Heart right ventricle (tissue), 16 donors: ENCODE measurements at regions not wholly inside any gene's neighbourhood (a gene's known extent, or its start where the extent isn't known, plus 50 kb on each side); places are given as distances from the start of the nearest gene placed in this dataset.

Experiments
- ATAC-seq, 8 donors: fragments of 200-7000 bp; cut with Tn5 transposase; one replicate each; pipeline ENCODE4 v1.9.1; 2020; ENCODE audit warnings: mild to moderate bottlenecking in 8 of 8, moderate library complexity in 8 of 8, moderate number of reproducible peaks in 1 of 8
- DNase-seq, 2 donors: peaks; one replicate each; pipeline ENCODE4 v3.0.0-alpha.2; 2020
- H3K27ac ChIP-seq, 10 donors: fragments of 200-600 bp; sonication (generic) in 2 of 10; one replicate each; pipeline versions ENCODE4 v1.5.0 to v1.8.0; 2020 to 2022; ENCODE audit warnings: mild to moderate bottlenecking in 3 of 10
- H3K27me3 ChIP-seq, 7 donors: fragments of 200-600 bp; one replicate each; pipeline ENCODE4 v1.8.0; 2021 to 2022; ENCODE audit warnings: mild to moderate bottlenecking in 2 of 7
- H3K36me3 ChIP-seq, 9 donors: fragments of 200-600 bp; sonication (generic) in 1 of 9; one replicate each; pipeline versions ENCODE4 v1.5.0 to v1.8.0; 2020 to 2022; ENCODE audit warnings: mild to moderate bottlenecking in 2 of 9
- H3K4me1 ChIP-seq, 9 donors: fragments of 200-600 bp; sonication (generic) in 1 of 9; one replicate each; pipeline versions ENCODE4 v1.5.0 to v1.8.0; 2020 to 2022; ENCODE audit warnings: mild to moderate bottlenecking in 4 of 9
- H3K4me3 ChIP-seq, 10 donors: fragments of 200-600 bp; sonication (generic) in 2 of 10; one replicate each; pipeline versions ENCODE4 v1.5.0 to v1.8.0; 2020 to 2022; ENCODE audit warnings: mild to moderate bottlenecking in 7 of 10, moderate library complexity in 2 of 10
- H3K9me3 ChIP-seq, 11 donors: fragments of 200-600 bp in 10 of 11; sonication (generic) in 2 of 11; one replicate each; pipeline versions ENCODE4 v1.5.0 to v1.8.0; 2013 to 2022; ENCODE audit warnings: mild to moderate bottlenecking in 2 of 11, control low read depth in 1 of 11, moderate library complexity in 1 of 11
- WGBS, 2 donors: extraction: QIAGEN DNeasy Blood & Tissue Kit; methylation state at CpG; one replicate each; pipeline ENCODE4 v1.1.7; 2013; ENCODE audit warnings: inconsistent platforms in 1 of 2; 5-methylcytosine and 5-hydroxymethylcytosine counted together
- intact Hi-C, 10 donors: fragments of 100-400 bp; cut with DNase I; formaldehyde crosslinking; loops; one replicate each; pipeline versions ENCODE4 v1.11.1 to v1.14.2; 2022
- TF ChIP-seq, protein P1 (sequence below), 9 donors: fragments of 200-600 bp; sonication (generic) in 2 of 9; IDR thresholded peaks; one replicate each; pipeline versions ENCODE4 v1.5.0 to v1.8.0; 2021 to 2022; ENCODE audit warnings: antibody characterized with exemption in 9 of 9, mild to moderate bottlenecking in 5 of 9, moderate library complexity in 1 of 9
- donor health status: Arrhythmogenic right ventricular cardiomyopathy.
- donor health status: ischemic (EF 13 %, LVEDD 7.1; RV severe dilation, severe dysfunction).
- donor health status: healthy with polysubstance abuse.
- donor health status: DM: no; HTN: yes; CAD: no.
- donor health status: DM: no; HTN: no; CAD: no.
- donor health status: ischemic (EF 25% LVEDD 6.9; RV normal size, moderate dysfunction).
- donor health status: ischemic (EF 25% LVEDD 5.7; RV mildly dilated, moderate dysfunction).
- donor health status: healthy.
- donor health status: DM: yes; HTN: yes; CAD: no.
- donor health status: Ischemic cardiomyopathy.
- donor health status: ischemic (EF 35%, LVEDD 5.7; RV mildly dilated, moderate dysfunction).
- donor health status: nonischemic (EF 11% LVEDD 7.7; RV severe dilation, severe dysfunction).
- donor health status: DM: yes; HTN: yes; CAD: no.
- donor health status: PGD.
- donor health status: ischemic (EF 29% LVEDD 5.4; RV normal size, mild dysfunction).
- donor health status: nonischemic (EF 23%, LVEDD 6.1; RV moderate dilation, normal function).

DNA sequence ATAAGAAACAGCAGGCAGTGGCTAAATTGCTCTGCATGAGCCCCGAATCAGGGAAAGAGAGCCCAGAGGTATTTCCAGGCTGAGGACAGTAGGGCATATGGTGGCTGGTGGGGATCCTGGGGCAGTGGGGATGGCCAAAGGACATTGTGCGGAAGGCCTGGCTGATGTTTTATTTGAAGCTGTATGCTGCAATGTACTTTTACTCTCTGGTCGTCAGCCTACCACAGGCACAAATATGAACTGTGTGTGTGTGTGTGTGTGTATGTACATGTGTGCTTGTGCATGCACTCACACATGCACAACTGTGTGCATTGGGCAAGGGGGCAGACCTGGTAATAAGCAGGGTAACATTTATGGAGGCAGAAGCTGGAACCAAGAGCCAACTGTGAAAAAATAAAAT, 74.7 kb upstream of the GZMB start:
- ATAC-seq (no peak), DNase-seq (no peak)
- Histone ChIP-seq H3K9me3 (no peaks in the 10 kb centered on the region), H3K27me3 (no peaks in the 10 kb centered on the region), H3K4me1 (peaks cover 0 to 5% (median 0%) of the 10 kb centered on the region in 9 donors), H3K27ac (no peak overlapping the region), H3K4me3 (no peak overlapping the region), H3K36me3 (no peaks in the 10 kb centered on the region)
- TF ChIP-seq, protein P1, sequence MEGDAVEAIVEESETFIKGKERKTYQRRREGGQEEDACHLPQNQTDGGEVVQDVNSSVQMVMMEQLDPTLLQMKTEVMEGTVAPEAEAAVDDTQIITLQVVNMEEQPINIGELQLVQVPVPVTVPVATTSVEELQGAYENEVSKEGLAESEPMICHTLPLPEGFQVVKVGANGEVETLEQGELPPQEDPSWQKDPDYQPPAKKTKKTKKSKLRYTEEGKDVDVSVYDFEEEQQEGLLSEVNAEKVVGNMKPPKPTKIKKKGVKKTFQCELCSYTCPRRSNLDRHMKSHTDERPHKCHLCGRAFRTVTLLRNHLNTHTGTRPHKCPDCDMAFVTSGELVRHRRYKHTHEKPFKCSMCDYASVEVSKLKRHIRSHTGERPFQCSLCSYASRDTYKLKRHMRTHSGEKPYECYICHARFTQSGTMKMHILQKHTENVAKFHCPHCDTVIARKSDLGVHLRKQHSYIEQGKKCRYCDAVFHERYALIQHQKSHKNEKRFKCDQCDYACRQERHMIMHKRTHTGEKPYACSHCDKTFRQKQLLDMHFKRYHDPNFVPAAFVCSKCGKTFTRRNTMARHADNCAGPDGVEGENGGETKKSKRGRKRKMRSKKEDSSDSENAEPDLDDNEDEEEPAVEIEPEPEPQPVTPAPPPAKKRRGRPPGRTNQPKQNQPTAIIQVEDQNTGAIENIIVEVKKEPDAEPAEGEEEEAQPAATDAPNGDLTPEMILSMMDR (IDR thresholded peaks at IDR 0.05), result no peak
- 82 to 90% methylated on average over 3 of the region's 3 CpGs for WGBS, 2 donors
- intact Hi-C loops, result loop anchor here in 2 of 10 donors (10.0 kb wide), 1 partner anchor 696 kb away; no protein-coding TSS in a partner anchor

DNA sequence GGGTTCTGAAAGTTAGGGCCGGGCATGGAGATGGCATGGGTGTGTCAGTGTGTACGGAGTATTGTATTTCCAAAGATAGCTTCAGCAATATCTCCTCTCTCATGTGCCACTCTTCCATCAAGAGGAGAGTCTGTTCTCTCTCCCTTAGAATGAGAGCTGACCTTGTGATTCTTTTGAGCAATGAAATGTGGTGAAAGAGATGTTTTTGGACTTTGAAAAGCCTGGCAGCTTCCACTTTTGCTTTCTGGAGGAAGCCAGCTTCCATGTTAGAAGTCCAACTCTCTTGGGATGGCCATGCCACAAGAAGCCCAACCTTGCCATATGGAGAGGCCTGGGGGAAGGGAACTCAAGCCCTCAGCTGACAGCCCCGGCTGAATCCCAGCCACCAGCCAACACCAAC, 72.4 kb upstream of the GZMB start:
- intact Hi-C loops, result loop anchor here in 2 of 10 donors (10.0 kb wide), 1 partner anchor 698 kb away; no protein-coding TSS in a partner anchor
- 76 to 77% methylated on average over 3 of the region's 3 CpGs for WGBS, 2 donors
- H3K36me3 ChIP-seq, result no peaks in the 10 kb centered on the region
- no peaks in the 10 kb centered on the region for H3K27me3 ChIP-seq
- no peak overlapping the region for H3K4me3 ChIP-seq
- H3K4me1 ChIP-seq, result peaks cover 0 to 5% (median 0%) of the 10 kb centered on the region in 9 donors
- TF ChIP-seq, protein P1 (IDR thresholded peaks at IDR 0.05), result no peak
- no peak overlapping the region for H3K27ac ChIP-seq
- no peak for DNase-seq
- H3K9me3 ChIP-seq, result no peaks in the 10 kb centered on the region
- ATAC-seq, result no peak

DNA sequence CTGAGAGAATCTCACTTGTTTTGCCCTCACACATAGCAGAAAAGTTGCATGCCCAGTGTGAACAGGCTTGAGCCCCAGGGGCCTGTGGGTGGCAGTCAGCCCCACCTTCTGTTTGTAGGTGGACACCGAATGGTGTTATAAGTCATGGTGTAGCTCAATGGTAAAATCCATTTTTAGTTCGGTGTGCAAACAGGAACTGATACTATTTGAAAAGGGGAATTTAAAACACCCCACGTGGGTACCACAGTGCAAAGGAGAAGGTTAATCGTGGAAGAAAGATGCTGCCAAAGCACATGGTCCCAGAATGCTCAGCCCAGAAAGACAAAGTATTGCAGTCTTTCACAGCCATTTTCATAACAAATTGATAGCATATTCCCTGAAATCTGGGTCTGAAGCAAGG, 71.8 kb upstream of the GZMB start:
- TF ChIP-seq, protein P1 (IDR thresholded peaks at IDR 0.05), result no peak
- ATAC-seq, result no peak
- intact Hi-C loops, result loop anchor here in 2 of 10 donors (10.0 kb wide), 1 partner anchor 699 kb away; no protein-coding TSS in a partner anchor

DNA sequence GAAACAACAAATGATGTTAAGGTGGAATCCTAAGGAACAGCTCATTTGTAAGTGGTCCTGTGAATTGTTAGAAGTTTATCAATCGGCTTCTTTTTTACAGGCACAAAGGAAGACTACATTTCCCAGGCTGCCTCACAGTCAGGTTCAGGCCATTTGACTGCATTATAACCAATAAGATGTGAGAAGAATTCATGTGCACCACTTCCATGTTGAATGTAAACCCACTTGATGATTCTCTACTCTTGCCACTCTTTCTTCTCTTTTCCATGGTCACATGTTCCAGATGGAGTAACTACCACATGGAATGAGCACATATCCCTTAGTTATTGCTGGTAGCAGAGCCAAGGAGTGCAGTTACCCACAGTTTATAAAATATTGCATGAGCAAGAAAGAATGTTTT, 67.1 kb upstream of the GZMB start:
- TF ChIP-seq, protein P1 (IDR thresholded peaks at IDR 0.05), result no peak
- DNase-seq (no peak), ATAC-seq (no peak)
- 81 to 95% methylated on average over 1 of the region's 1 CpG for WGBS, 2 donors
- H3K4me3 ChIP-seq, result no peak overlapping the region
- H3K9me3 ChIP-seq, result no peaks in the 10 kb centered on the region
- H3K27me3 ChIP-seq, result no peaks in the 10 kb centered on the region
- intact Hi-C loops, result loop anchor here in 2 of 10 donors (10.0 kb wide), 1 partner anchor 704 kb away; no protein-coding TSS in a partner anchor
- H3K36me3 ChIP-seq, result no peaks in the 10 kb centered on the region
- H3K27ac ChIP-seq, result no peak overlapping the region
- H3K4me1 ChIP-seq, result peaks cover 0 to 6% (median 0%) of the 10 kb centered on the region in 9 donors

More for the DNA sequence above, 71.8 kb upstream of the GZMB start:
- Histone ChIP-seq H3K27ac (no peak overlapping the region), H3K4me3 (no peak overlapping the region), H3K27me3 (no peaks in the 10 kb centered on the region), H3K36me3 (no peaks in the 10 kb centered on the region), H3K4me1 (peaks cover 0 to 3% (median 0%) of the 10 kb centered on the region in 9 donors), H3K9me3 (no peaks in the 10 kb centered on the region)
- no peak for DNase-seq
- 80 to 94% methylated on average over 4 of the region's 4 CpGs for WGBS, 2 donors
